Naive thymus-derived CD4-positive, alpha-beta T cell (primary cell): ENCODE measurements at regions not wholly inside any gene's neighbourhood (a gene's known extent, or its start where the extent isn't known, plus 50 kb on each side); places are given as distances from the start of the nearest gene placed in this dataset.
"Not testable (repeated sequence)": the region's sequence is repeated elsewhere in the genome, so short reads cannot be mapped to it uniquely, and the experiment has no call there.

Source experiments
- ATAC-seq: fragments of 150-1000 bp; cut with Tn5 transposase; 2 replicates; pipeline ENCODE4 v1.10.0; 2021; ENCODE audit warnings: mild to moderate bottlenecking, moderate library complexity
- CTCF ChIA-PET: fragments of 350-600 bp; sonication (Branson Sonifier 250); formaldehyde crosslinking; loops from one replicate; lab custom pipeline; 2021; ENCODE audit warnings: antibody characterized with exemption; lab: Charles Lee
- POLR2A ChIA-PET: fragments of 350-600 bp; sonication (Branson Sonifier 250); formaldehyde crosslinking; loops from one replicate; lab custom pipeline; 2021; ENCODE audit warnings: antibody characterized with exemption, inconsistent platforms; lab: Charles Lee
- DNase-seq, 9 donors: peaks; one replicate each; pipeline versions ENCODE4 v3.0.0 to v3.0.0-alpha.2; 2020 to 2022; ENCODE audit warnings: mixed read lengths in 1 of 9
- H3K27ac ChIP-seq: one replicate; pipeline ENCODE4 v1.7.0; 2013; ENCODE audit warnings: mild to moderate bottlenecking, low read depth, low read length, moderate library complexity
- H3K27me3 ChIP-seq, 2 donors: one replicate each; pipeline ENCODE4 v1.7.0; 2013; ENCODE audit warnings: low read length in 2 of 2, mild to moderate bottlenecking in 2 of 2, moderate library complexity in 2 of 2; ENCODE audit not compliant: control insufficient read depth in 2 of 2, insufficient read depth in 2 of 2
- H3K36me3 ChIP-seq, 3 experiments: 1 replicate in 2 of 3; 2 replicates in 1 of 3; pipeline ENCODE4 v1.7.0; 2013; ENCODE audit warnings: low read length in 3 of 3, mild to moderate bottlenecking in 3 of 3, moderate library complexity in 1 of 3; ENCODE audit not compliant: insufficient read depth in 3 of 3, control insufficient read depth in 2 of 3
- H3K4me1 ChIP-seq, 2 donors: one replicate each; pipeline ENCODE4 v1.7.0; 2013; ENCODE audit warnings: low read length in 2 of 2, mild to moderate bottlenecking in 2 of 2, moderate library complexity in 1 of 2; ENCODE audit not compliant: control insufficient read depth in 2 of 2, insufficient read depth in 2 of 2
- H3K4me3 ChIP-seq: 2 replicates; pipeline ENCODE4 v1.7.0; 2013; ENCODE audit warnings: mild to moderate bottlenecking, low read length
- H3K9me3 ChIP-seq, 3 experiments: 1 replicate in 2 of 3; 2 replicates in 1 of 3; pipeline ENCODE4 v1.7.0; 2013; ENCODE audit warnings: low read length in 3 of 3; ENCODE audit not compliant: control insufficient read depth in 2 of 3
- H3K27ac Mint-ChIP-seq, 9 donors: one replicate each; pipeline ENCODE4 v1.8.0; 2020 to 2022; ENCODE audit warnings: mixed read lengths in 9 of 9, mild to moderate bottlenecking in 8 of 9, moderate library complexity in 5 of 9, inconsistent platforms in 2 of 9
- H3K27me3 Mint-ChIP-seq, 5 donors: one replicate each; pipeline ENCODE4 v1.8.0; 2021 to 2022; ENCODE audit warnings: mixed read lengths in 5 of 5, mild to moderate bottlenecking in 1 of 5
- H3K36me3 Mint-ChIP-seq, 5 donors: one replicate each; pipeline ENCODE4 v1.8.0; 2020 to 2022; ENCODE audit warnings: mixed read lengths in 5 of 5, mild to moderate bottlenecking in 3 of 5, inconsistent platforms in 1 of 5
- H3K4me1 Mint-ChIP-seq, 7 donors: one replicate each; pipeline ENCODE4 v1.8.0; 2020 to 2022; ENCODE audit warnings: mixed read lengths in 7 of 7, mild to moderate bottlenecking in 3 of 7, inconsistent platforms in 1 of 7
- H3K4me3 Mint-ChIP-seq, 10 donors: one replicate each; pipeline ENCODE4 v1.8.0; 2020 to 2022; ENCODE audit warnings: mild to moderate bottlenecking in 10 of 10, mixed read lengths in 10 of 10, moderate library complexity in 6 of 10, inconsistent platforms in 2 of 10
- H3K9me3 Mint-ChIP-seq, 11 donors: one replicate each; pipeline ENCODE4 v1.8.0; 2020 to 2022; ENCODE audit warnings: mixed read lengths in 11 of 11, mild to moderate bottlenecking in 4 of 11, inconsistent platforms in 1 of 11, moderate library complexity in 1 of 11
- intact Hi-C, 2 donors: fragments of 100-400 bp; cut with micrococcal nuclease; formaldehyde crosslinking; loops; one replicate each; pipeline ENCODE4 v1.15.1; 2023

DNA sequence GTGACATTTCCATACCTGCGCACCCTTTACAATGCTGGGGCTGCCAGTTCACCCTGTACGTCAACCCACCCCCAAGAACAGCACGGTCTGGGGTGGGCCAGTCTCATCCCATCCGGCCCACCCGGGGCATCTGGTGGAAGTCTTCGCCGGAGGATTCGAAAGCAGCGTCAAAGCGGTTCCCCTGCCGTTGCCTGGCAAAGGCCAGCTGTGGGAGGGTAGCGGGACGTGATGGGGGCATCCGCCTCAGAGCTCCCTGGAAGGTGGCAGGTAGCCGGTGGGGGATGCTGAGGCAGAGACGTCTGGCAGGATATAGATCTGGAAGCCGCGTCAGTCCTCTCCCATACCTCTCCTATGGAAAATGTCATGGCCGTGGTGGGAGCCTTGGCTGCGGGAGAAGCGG, 749.1 kb upstream of the DEFB115 start:
- H3K4me1 ChIP-seq, DNase-seq, ATAC-seq, H3K27me3 Mint-ChIP-seq, H3K4me3 ChIP-seq, H3K4me3 Mint-ChIP-seq, POLR2A ChIA-PET, H3K9me3 ChIP-seq, H3K27ac Mint-ChIP-seq, intact Hi-C loops, H3K4me1 Mint-ChIP-seq, H3K27me3 ChIP-seq, H3K36me3 Mint-ChIP-seq, CTCF ChIA-PET, H3K27ac ChIP-seq, H3K36me3 ChIP-seq: not testable (repeated sequence)
- H3K9me3 Mint-ChIP-seq = peaks cover 5 to 56% (median 31%) of the 10 kb centered on the region in 11 donors

DNA sequence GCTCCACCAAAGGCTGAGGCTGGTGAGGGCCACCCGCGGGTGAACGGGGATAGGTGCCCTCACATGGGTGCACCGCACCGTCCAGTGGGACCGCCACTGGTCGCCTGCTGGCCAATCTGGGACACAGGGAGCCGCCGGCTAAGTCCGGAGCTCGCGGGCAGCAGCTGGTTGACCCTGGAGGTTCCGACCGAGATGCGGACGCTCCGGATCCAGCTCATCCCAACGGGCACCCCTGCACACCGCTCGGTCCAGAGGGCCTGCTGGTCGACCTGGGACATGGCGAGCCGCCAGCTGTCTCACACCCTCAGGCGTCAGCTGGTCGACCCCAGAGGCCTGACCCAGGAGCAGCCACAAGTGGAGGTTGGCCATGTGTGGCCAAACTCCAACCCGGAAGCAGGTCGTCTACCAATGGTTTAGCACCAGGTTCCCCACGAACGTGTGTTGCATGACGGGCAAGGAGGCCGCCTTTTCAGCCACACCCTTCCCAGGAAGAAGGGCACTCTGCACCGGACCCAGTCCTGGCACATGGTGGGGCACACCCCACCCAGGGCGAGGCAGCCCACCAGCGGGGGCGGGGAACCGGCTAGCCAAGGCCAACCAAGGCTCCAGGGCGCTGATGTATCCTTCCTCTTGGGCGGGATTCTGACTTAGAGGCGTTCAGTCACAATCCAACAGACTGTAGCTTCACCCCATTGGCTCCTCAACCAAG, 746.0 kb upstream of the DEFB115 start:
- Histone ChIP-seq H3K27ac (no peak overlapping the region), H3K27me3 (no peaks in the 10 kb centered on the region), H3K4me1 (no peaks in the 10 kb centered on the region), H3K36me3 (no peaks in the 10 kb centered on the region), H3K9me3 (no peaks in the 10 kb centered on the region), H3K4me3 (no peak overlapping the region)
- no peak for DNase-seq
- ChIA-PET CTCF (no interaction called here), POLR2A (no interaction called here)
- Mint-ChIP-seq H3K4me3 (no peak overlapping the region), H3K27me3 (peaks cover 0 to 7% (median 0%) of the 10 kb centered on the region in 5 donors), H3K4me1 (peaks cover 0 to 2% (median 0%) of the 10 kb centered on the region in 7 donors), H3K36me3 (peaks cover 0 to 17% (median 3%) of the 10 kb centered on the region in 5 donors), H3K9me3 (peaks cover 18 to 68% (median 49%) of the 10 kb centered on the region in 11 donors), H3K27ac (no peak overlapping the region)
- intact Hi-C loops = no loop called here
- ATAC-seq = no peak

DNA sequence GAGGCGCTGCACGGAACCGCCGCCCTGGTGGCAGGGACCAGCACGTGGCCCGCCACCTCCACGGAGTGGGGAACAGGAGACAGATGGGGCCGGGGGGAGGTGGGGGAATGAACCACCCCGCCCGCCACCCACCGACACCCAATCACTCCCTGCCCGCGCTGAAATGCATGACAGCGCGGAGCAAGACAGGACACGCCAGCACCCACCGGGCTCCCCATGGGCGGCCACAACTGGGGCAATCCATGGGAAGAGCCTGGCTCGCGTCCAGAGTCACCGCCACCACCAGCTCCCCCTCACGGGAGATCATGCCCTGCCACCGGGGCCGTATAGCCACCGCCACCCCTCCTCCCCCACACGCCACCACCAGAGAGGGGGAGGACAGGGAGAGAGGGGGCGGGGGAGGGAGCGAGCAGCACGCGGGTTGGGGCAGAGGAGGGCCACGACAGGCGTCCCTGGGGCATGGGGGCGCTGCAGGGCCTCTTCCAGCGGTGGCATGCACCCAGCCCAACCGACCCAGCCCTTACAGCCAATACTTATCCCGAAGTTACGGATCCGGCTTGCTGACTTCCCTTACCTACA, 744.3 kb upstream of the DEFB115 start:
- CTCF ChIA-PET = no interaction called here

DNA sequence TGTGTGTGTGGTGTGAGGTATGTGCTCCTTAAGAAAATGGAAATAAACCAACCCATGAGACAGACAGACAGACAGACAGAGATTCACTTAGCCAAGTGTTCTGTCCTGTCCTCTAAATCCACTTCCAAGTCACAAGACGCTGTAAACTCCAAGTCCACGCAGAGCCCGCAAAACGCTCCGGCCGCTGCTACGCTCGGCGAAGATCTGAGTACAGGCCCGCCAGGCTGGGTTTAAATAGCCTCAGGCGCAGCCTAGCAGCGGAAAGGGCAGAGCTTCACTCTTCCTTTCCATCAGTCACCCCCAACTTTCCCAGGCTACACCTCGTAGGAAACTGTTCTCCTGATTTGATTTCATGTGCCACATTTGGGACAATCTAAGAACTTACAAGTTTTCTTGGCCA, 741.5 kb upstream of the DEFB115 start:
- peaks cover 12 to 40% (median 16%) of the 10 kb centered on the region in 11 donors for H3K9me3 Mint-ChIP-seq
- intact Hi-C loops, POLR2A ChIA-PET, H3K4me1 Mint-ChIP-seq, H3K9me3 ChIP-seq, H3K27me3 ChIP-seq, CTCF ChIA-PET, H3K36me3 ChIP-seq, H3K27me3 Mint-ChIP-seq, H3K4me3 Mint-ChIP-seq, H3K27ac ChIP-seq, ATAC-seq, H3K4me1 ChIP-seq, H3K4me3 ChIP-seq, DNase-seq, H3K27ac Mint-ChIP-seq: not testable (repeated sequence)
- peaks cover 0 to 12% (median 0%) of the 10 kb centered on the region in 5 donors for H3K36me3 Mint-ChIP-seq

More for the DNA sequence above, 744.3 kb upstream of the DEFB115 start:
- H3K36me3 ChIP-seq = no peaks in the 10 kb centered on the region
- Mint-ChIP-seq H3K36me3 (peaks cover 0 to 14% (median 3%) of the 10 kb centered on the region in 5 donors), H3K4me1 (peaks cover 0 to 2% (median 0%) of the 10 kb centered on the region in 7 donors), H3K4me3 (no peak overlapping the region), H3K27me3 (peaks cover 0 to 7% (median 0%) of the 10 kb centered on the region in 5 donors), H3K27ac (no peak overlapping the region), H3K9me3 (peaks cover 16 to 60% (median 41%) of the 10 kb centered on the region in 11 donors)
- ATAC-seq (no peak), DNase-seq (no peak)
- H3K4me3 ChIP-seq = no peak overlapping the region
- no peaks in the 10 kb centered on the region for H3K4me1 ChIP-seq
- POLR2A ChIA-PET = no interaction called here
- H3K27me3 ChIP-seq = no peaks in the 10 kb centered on the region
- intact Hi-C loops = no loop called here
- no peak overlapping the region for H3K27ac ChIP-seq
- no peaks in the 10 kb centered on the region for H3K9me3 ChIP-seq

DNA sequence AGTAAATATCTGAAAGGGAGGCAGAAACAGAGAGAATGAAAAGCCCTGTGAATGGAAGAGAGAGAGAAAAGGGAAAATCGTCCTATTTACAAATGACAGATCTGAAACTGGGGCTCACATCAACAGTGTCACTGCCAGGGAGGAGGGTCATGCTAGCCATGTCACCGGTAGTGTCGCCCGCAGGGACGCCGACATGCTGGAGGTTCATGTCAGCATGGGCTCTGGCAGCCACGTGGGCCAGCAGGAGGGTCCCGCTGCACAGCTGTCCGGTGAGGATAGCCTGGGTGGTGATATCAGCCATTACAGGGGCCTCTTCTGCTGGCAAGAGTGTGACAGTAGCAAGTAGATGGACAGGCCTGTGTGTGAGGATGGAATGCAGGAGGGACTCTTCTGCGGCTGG, 738.6 kb upstream of the DEFB115 start:
- H3K4me3 ChIP-seq, H3K4me1 Mint-ChIP-seq, H3K27me3 ChIP-seq, H3K27me3 Mint-ChIP-seq, intact Hi-C loops, H3K4me3 Mint-ChIP-seq, DNase-seq, H3K4me1 ChIP-seq, H3K9me3 ChIP-seq, ATAC-seq, H3K36me3 Mint-ChIP-seq, H3K36me3 ChIP-seq, H3K27ac Mint-ChIP-seq, H3K27ac ChIP-seq, POLR2A ChIA-PET, CTCF ChIA-PET: not testable (repeated sequence)
- peaks cover 7 to 25% (median 14%) of the 10 kb centered on the region in 11 donors for H3K9me3 Mint-ChIP-seq

DNA sequence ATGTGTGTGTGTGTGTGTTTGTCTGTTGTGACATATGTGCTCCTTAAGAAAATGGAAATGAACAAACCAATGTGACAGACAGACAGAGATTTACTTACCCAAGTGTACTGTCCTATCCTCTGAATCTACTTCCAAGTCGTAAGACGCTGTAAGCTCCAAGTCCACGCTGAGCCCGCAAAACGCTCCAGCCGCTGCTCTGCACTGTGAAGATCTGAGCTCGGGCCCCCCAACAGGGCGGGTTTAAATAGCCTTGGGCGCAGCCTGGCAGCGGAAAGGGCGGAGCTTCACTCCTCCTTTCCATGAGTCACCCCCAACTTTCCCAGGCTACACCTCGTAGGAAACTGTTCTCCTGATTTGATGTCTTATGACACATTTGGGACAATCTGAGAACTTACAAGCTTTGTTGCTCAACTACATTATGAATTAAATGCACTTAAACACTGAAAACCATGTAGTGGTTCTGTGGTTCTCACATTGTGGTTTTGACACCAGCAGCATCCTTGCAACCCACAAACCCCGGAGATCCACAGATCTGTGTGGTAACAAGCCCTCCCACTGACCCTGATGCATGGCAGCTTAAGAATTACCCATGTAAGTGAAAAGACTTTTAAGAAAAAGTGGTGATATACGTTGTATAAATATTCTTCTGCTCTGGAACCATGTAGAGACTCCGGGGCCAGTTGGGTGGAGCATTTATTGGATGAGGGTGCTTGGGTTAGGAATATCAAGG, 735.6 kb upstream of the DEFB115 start:
- H3K36me3 ChIP-seq, H3K27me3 ChIP-seq, DNase-seq, H3K4me3 ChIP-seq, intact Hi-C loops, POLR2A ChIA-PET, H3K36me3 Mint-ChIP-seq, H3K4me1 ChIP-seq, H3K27ac ChIP-seq, H3K4me1 Mint-ChIP-seq, CTCF ChIA-PET, H3K27ac Mint-ChIP-seq, ATAC-seq, H3K9me3 ChIP-seq, H3K27me3 Mint-ChIP-seq, H3K4me3 Mint-ChIP-seq: not testable (repeated sequence)
- peaks cover 0 to 17% (median 6%) of the 10 kb centered on the region in 11 donors for H3K9me3 Mint-ChIP-seq
